Skeletal muscle tissue (tissue), 4 donors: ENCODE measurements at regions not wholly inside any gene's neighbourhood (a gene's known extent, or its start where the extent isn't known, plus 50 kb on each side); places are given as distances from the start of the nearest gene placed in this dataset. TPM values are rescaled to one million over a fixed set of nuclear protein-coding genes. Genes with fewer than 3 reads are reported as not detected.
"Not testable (repeated sequence)": the region's sequence is repeated elsewhere in the genome, so short reads cannot be mapped to it uniquely, and the experiment has no call there.

Source experiments
- H3K27ac ChIP-seq: one replicate; pipeline ENCODE4 v1.7.0; 2013; ENCODE audit warnings: mild to moderate bottlenecking, low read depth, low read length, inconsistent platforms
- H3K27me3 ChIP-seq, 3 donors: one replicate each; pipeline ENCODE4 v1.7.0; 2013; ENCODE audit warnings: low read length in 3 of 3; ENCODE audit not compliant: control insufficient read depth in 3 of 3, insufficient read depth in 3 of 3
- H3K36me3 ChIP-seq, 3 donors: one replicate each; pipeline ENCODE4 v1.7.0; 2013; ENCODE audit warnings: low read length in 3 of 3; ENCODE audit not compliant: control insufficient read depth in 3 of 3, insufficient read depth in 3 of 3
- H3K4me1 ChIP-seq, 3 donors: one replicate each; pipeline ENCODE4 v1.7.0; 2013; ENCODE audit warnings: low read length in 3 of 3, mild to moderate bottlenecking in 3 of 3; ENCODE audit not compliant: control insufficient read depth in 3 of 3, insufficient read depth in 3 of 3
- H3K4me3 ChIP-seq, 3 donors: one replicate each; pipeline ENCODE4 v1.7.0; 2013; ENCODE audit warnings: low read length in 3 of 3
- H3K9ac ChIP-seq, 3 donors: one replicate each; pipeline ENCODE4 v1.7.0; 2013; ENCODE audit warnings: low read length in 3 of 3, mild to moderate bottlenecking in 3 of 3, moderate library complexity in 2 of 3, low read depth in 1 of 3
- H3K9me3 ChIP-seq, 3 donors: one replicate each; pipeline ENCODE4 v1.7.0; 2013; ENCODE audit warnings: low read length in 3 of 3; ENCODE audit not compliant: control insufficient read depth in 3 of 3
- small RNA-seq: library from RNA; depleted of rRNA; stranded (forward); fragments of <200 nt; gene quantifications from one replicate; pipeline ENCODE3, GENCODE V24; 2014
- donor health status: Osteomylitis.

- Histone ChIP-seq H3K9ac (no peak overlapping the region), H3K27ac (no peak overlapping the region), H3K9me3 (no peaks in the 10 kb centered on the region), H3K27me3 (no peaks in the 10 kb centered on the region), H3K36me3 (no peaks in the 10 kb centered on the region), H3K4me3 (no peak overlapping the region), H3K4me1 (no peaks in the 10 kb centered on the region)
These were observed 71.4 kb upstream of the FRG1 start for GRCh38 chr4:189869236-189869635.

GRCh38 chr4:189870511-189871234, 70.0 kb upstream of the FRG1 start:
- H3K9me3 ChIP-seq = no peaks in the 10 kb centered on the region
- H3K4me3 ChIP-seq = no peak overlapping the region
- no peak overlapping the region for H3K27ac ChIP-seq
- H3K9ac ChIP-seq = no peak overlapping the region
- H3K36me3 ChIP-seq = no peaks in the 10 kb centered on the region
- peaks cover 0 to 3% (median 0%) of the 10 kb centered on the region in 3 donors for H3K4me1 ChIP-seq
- no peaks in the 10 kb centered on the region for H3K27me3 ChIP-seq

GRCh38 chr4:189874591-189874990, 66.1 kb upstream of the FRG1 start:
- Histone ChIP-seq H3K27ac (no peak overlapping the region), H3K27me3 (no peaks in the 10 kb centered on the region), H3K9ac (no peak overlapping the region), H3K4me3 (no peak overlapping the region), H3K4me1 (peaks cover 0 to 3% (median 0%) of the 10 kb centered on the region in 3 donors), H3K9me3 (no peaks in the 10 kb centered on the region), H3K36me3 (no peaks in the 10 kb centered on the region)

GRCh38 chr4:189881190-189881589, 59.5 kb upstream of the FRG1 start:
- not testable (repeated sequence) for H3K4me1 ChIP-seq, H3K36me3 ChIP-seq, H3K9me3 ChIP-seq, H3K27ac ChIP-seq, H3K4me3 ChIP-seq, H3K27me3 ChIP-seq, H3K9ac ChIP-seq

GRCh38 chr4:189888407-189888806, 52.3 kb upstream of the FRG1 start:
- H3K27me3 ChIP-seq, H3K9me3 ChIP-seq, H3K4me3 ChIP-seq, H3K27ac ChIP-seq, H3K4me1 ChIP-seq, H3K36me3 ChIP-seq, H3K9ac ChIP-seq: not testable (repeated sequence)

Small RNA genes lying in the stretch of these regions (small RNA-seq; reads per million reads assigned to genes)
- not detected for gene RNU1-51P
- not detected for gene RNU7-192P
